Erythroblast (primary cell): ENCODE measurements at regions not wholly inside any gene's neighbourhood (a gene's known extent, or its start where the extent isn't known, plus 50 kb on each side); places are given as distances from the start of the nearest gene placed in this dataset.

Experiments used
- GATA1 ChIP-seq: IDR thresholded peaks from 2 replicates; pipeline ENCODE4 v1.6.1; 2011; ENCODE audit warnings: low read depth, mild to moderate bottlenecking, control low read depth, low read length, moderate library complexity
- POLR2A ChIP-seq: IDR thresholded peaks from 2 replicates; pipeline ENCODE4 v1.6.1; 2011; ENCODE audit warnings: mild to moderate bottlenecking, low read length

- TF ChIP-seq POLR2A (no peak), GATA1 (no peak)
These were observed 936.7 kb upstream of the CITED2 start for GRCh38 chr6:140311146-140311545.
